HUES6 (cell line): ENCODE measurements at regions not wholly inside any gene's neighbourhood (a gene's known extent, or its start where the extent isn't known, plus 50 kb on each side); places are given as distances from the start of the nearest gene placed in this dataset.

Experiments
- H3K27ac ChIP-seq: 2 replicates; pipeline ENCODE4 v1.7.0; 2013; ENCODE audit warnings: low read depth, mild to moderate bottlenecking, low read length, inconsistent platforms
- H3K27me3 ChIP-seq: 2 replicates; pipeline ENCODE4 v1.6.1; 2013; ENCODE audit warnings: low read length; ENCODE audit not compliant: control insufficient read depth, insufficient read depth
- H3K36me3 ChIP-seq: 2 replicates; pipeline ENCODE4 v1.6.1; 2013; ENCODE audit warnings: low read length; ENCODE audit not compliant: control insufficient read depth, insufficient read depth
- H3K4me1 ChIP-seq: 2 replicates; pipeline ENCODE4 v1.6.1; 2013; ENCODE audit warnings: low read length; ENCODE audit not compliant: control insufficient read depth, insufficient read depth
- H3K4me3 ChIP-seq: 2 replicates; pipeline ENCODE4 v1.5.1; 2013; ENCODE audit warnings: low read depth, low read length
- H3K9ac ChIP-seq: one replicate; pipeline ENCODE4 v1.6.1; 2013; ENCODE audit warnings: mild to moderate bottlenecking, low read length
- H3K9me3 ChIP-seq: 2 replicates; pipeline ENCODE4 v1.6.1; 2013; ENCODE audit warnings: low read depth, low read length; ENCODE audit not compliant: control insufficient read depth, insufficient read depth

DNA sequence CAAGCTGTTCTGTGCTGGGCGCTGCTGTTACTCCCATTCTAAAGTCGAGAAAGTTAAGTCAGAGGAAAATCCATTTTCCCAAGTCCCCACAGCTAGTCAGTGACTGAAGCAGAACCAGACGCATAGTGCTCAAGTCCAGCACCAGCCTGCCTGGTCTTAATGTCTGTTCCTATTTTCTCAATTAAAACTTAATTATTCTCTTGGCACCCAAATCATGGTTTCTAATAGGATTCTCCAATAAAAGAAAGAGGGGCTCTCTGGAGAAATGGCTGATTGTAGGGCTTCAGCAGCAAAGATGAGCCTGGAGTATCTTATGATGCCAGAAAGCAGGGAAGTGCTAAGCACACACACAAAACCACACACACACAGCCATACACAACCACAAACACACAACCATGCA, 531.0 kb upstream of the SALL3 start:
- H3K36me3 ChIP-seq, result no peaks in the 10 kb centered on the region
- no peak overlapping the region for H3K4me3 ChIP-seq
- H3K9ac ChIP-seq, result no peak overlapping the region
- H3K9me3 ChIP-seq, result no peaks in the 10 kb centered on the region
- no peak overlapping the region for H3K27ac ChIP-seq
- H3K4me1 ChIP-seq, result no peaks in the 10 kb centered on the region
- no peaks in the 10 kb centered on the region for H3K27me3 ChIP-seq

DNA sequence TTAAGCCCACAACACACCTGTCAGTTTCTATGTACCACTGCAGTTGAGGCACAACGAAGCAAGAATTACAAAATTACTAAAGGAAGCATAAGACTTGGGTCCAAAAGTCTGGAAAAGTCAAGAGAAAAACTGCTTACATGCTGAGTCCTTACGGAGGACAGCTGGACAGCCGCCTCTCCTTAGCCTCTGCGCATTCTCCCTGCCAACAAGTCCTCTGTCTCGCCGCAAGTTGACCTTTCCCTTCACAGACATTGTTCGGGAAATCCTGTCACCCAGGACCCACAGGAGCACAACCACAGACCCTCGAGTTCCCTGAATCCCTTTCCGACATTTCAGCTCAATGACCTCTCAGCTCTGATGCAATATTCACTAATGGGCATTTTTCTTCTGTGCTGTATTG, 525.4 kb upstream of the SALL3 start:
- Histone ChIP-seq H3K9ac (no peak overlapping the region), H3K27me3 (no peaks in the 10 kb centered on the region), H3K4me1 (no peaks in the 10 kb centered on the region), H3K9me3 (no peaks in the 10 kb centered on the region), H3K36me3 (no peaks in the 10 kb centered on the region), H3K4me3 (no peak overlapping the region), H3K27ac (no peak overlapping the region)

DNA sequence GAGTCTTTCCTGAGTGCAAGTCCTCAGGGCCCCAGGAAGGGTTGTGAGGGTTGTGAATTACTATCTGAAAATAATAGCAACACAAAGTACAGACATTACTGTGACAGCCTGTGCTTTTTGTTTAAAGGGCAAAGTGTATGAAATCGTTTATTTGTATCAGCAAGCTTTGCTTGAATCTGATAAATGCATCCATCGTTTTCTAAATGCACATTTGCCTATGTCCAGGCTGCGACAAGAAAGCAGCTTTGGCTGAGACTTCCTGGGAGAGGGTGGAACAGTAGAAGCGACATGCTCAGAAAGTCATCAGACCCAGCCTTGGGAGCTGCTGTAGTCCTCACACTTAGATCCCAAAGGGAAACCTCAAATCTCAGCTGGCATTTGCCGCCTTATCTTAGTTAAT, 524.2 kb upstream of the SALL3 start:
- Histone ChIP-seq H3K9me3 (no peaks in the 10 kb centered on the region), H3K27me3 (no peaks in the 10 kb centered on the region), H3K4me1 (no peaks in the 10 kb centered on the region), H3K9ac (no peak overlapping the region), H3K27ac (no peak overlapping the region), H3K4me3 (no peak overlapping the region), H3K36me3 (no peaks in the 10 kb centered on the region)

DNA sequence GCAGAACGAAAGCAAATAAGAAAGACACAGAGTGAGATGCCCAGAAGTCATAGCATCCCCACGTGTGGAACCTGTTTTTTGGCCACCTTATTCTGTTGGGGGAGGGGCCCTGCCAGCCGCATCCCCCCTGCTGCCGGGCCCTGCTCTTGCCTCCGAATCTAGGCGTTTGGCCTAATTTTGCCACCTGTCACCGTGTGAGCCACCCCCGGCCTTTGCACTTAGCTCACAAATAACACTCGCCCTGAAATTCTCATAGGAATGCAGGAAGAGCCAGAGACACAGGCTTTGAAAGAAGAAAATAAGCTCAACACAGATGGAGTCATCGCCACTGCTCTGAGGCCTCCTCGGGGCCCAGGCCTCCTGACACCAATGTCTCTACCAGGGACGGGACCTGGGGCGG, 522.6 kb upstream of the SALL3 start:
- H3K4me1 ChIP-seq, result no peaks in the 10 kb centered on the region
- no peaks in the 10 kb centered on the region for H3K36me3 ChIP-seq
- no peak overlapping the region for H3K9ac ChIP-seq
- no peak overlapping the region for H3K27ac ChIP-seq
- H3K4me3 ChIP-seq, result no peak overlapping the region
- no peaks in the 10 kb centered on the region for H3K9me3 ChIP-seq
- no peaks in the 10 kb centered on the region for H3K27me3 ChIP-seq

DNA sequence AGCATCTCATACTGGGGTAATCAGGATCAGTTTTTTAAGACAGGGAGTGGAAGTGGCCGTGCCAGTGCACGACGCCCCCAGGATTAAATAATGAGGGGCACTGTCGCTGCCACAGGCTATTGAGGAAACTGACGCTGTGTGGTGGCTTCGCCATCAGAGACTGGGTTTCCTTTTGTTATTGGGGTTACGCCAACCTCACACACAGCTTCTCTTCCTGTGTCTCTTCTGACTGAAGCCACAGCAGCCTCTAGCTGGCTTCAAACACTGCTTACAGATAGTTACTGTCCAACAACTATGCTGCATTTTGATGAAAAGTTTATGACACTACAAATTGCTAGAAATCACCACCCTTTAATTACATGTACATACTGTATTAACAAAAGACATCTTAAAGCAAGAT, 521.9 kb upstream of the SALL3 start:
- no peak overlapping the region for H3K27ac ChIP-seq
- H3K9me3 ChIP-seq, result no peaks in the 10 kb centered on the region
- no peak overlapping the region for H3K4me3 ChIP-seq
- no peak overlapping the region for H3K9ac ChIP-seq
- H3K36me3 ChIP-seq, result no peaks in the 10 kb centered on the region
- H3K4me1 ChIP-seq, result no peaks in the 10 kb centered on the region
- H3K27me3 ChIP-seq, result no peaks in the 10 kb centered on the region

DNA sequence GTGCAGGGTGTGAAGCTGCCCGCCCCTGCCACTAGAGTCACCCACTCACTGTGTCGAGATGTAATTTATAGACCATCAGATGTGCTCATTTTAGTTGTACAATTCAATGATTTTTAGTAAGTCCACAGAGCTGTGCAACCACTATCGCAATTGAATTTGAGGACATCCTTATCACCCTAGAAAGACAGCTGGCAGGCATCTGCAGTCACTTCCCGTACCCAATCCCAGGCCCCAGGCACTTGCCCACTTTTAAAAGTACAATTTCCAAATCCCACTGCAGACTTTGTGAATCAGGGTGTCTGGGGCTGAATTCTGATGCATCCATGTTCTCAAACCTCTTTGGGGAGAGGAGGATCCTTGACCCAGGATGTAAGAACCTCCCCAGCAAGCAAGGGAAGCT, 521.3 kb upstream of the SALL3 start:
- Histone ChIP-seq H3K9me3 (no peaks in the 10 kb centered on the region), H3K27me3 (no peaks in the 10 kb centered on the region), H3K27ac (no peak overlapping the region), H3K4me3 (no peak overlapping the region), H3K4me1 (no peaks in the 10 kb centered on the region), H3K9ac (no peak overlapping the region), H3K36me3 (no peaks in the 10 kb centered on the region)

DNA sequence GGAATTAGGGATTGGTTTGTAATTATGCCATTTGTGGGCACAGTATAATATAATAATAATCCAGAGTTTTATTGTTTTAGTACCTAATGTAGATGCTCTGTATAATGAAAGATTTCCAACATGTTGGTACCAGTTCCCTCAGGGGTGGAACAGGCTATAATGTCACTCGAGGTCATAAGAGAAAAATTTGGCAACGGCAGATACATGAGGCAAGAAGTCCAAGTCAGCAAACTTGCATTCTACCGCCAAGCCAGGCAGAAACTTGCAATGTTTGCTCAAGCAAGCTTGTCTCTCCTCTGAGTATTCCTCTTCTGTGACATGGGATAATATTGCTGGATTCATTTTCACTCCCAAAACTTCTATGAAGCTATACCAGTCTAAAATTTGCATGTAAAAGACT, 520.0 kb upstream of the SALL3 start:
- no peaks in the 10 kb centered on the region for H3K27me3 ChIP-seq
- H3K4me3 ChIP-seq, result no peak overlapping the region
- H3K9ac ChIP-seq, result no peak overlapping the region
- H3K27ac ChIP-seq, result no peak overlapping the region
- no peaks in the 10 kb centered on the region for H3K4me1 ChIP-seq
- no peaks in the 10 kb centered on the region for H3K36me3 ChIP-seq
- H3K9me3 ChIP-seq, result no peaks in the 10 kb centered on the region

DNA sequence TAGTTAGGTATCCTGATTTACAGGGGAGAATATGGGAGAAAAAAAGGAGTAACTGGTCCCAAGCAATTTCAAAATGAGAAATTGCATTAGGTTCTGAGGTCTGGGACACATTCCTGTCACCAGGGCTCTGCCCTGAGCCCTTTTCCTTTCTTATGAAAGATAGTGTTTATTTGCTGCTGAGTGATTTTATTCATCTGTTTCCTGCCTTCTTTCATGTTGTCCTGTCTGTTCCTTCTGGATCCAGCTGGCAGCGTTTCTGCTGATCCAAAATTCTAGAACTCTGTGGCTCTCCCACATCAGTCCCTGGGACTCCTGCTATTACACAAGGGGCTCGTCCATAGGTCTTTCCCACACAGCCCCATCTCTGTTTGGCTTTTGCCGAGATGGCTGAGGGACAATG, 519.1 kb upstream of the SALL3 start:
- no peaks in the 10 kb centered on the region for H3K4me1 ChIP-seq
- H3K36me3 ChIP-seq, result no peaks in the 10 kb centered on the region
- H3K27ac ChIP-seq, result no peak overlapping the region
- H3K9ac ChIP-seq, result no peak overlapping the region
- H3K9me3 ChIP-seq, result no peaks in the 10 kb centered on the region
- H3K27me3 ChIP-seq, result no peaks in the 10 kb centered on the region
- H3K4me3 ChIP-seq, result no peak overlapping the region

DNA sequence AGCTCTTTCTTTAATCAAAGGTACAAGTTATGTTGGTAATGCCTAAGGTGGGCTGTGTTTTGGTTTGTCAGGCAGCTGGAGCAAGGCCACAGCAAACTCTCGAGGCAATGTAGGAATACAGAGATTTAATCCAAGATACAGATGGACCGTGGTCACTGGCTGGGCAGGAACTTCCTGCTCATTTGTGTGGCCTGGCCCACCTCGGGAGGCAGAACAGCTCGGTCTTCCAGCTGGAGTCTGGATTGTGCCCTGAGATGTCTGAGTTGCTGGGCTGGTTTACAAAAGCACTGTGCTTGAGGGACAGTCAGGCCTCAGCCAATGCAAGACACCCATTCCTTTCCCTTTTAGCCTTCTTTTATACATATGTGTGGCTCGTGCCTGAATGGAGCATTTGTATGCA, 506.1 kb upstream of the SALL3 start:
- H3K9ac ChIP-seq, result no peak overlapping the region
- no peaks in the 10 kb centered on the region for H3K36me3 ChIP-seq
- no peak overlapping the region for H3K27ac ChIP-seq
- no peak overlapping the region for H3K4me3 ChIP-seq
- no peaks in the 10 kb centered on the region for H3K27me3 ChIP-seq
- H3K4me1 ChIP-seq, result peaks cover 6% of the 10 kb centered on the region
- no peaks in the 10 kb centered on the region; the same call in 1 of the 2 replicates for H3K9me3 ChIP-seq

DNA sequence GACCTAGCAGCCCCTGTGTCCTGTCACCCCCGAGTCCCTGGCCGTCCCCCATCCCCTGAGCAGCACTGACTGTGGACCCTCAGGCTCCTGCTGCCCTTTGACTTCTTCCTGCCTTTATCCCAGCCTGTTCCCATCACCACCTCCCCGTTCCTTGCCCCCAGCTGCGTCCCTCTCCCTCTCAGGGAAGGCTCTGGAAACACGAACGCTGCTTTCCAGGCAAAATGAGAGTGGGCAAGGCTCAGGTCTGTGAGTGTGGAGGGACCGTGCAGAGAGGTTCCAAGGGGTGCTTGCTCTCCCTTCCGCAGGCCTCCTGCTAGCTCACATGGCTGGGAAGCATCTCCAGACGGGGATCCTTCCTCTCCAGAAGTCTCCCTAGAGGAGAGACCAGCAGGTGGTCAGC, 501.8 kb upstream of the SALL3 start:
- H3K4me3 ChIP-seq, result no peak overlapping the region
- no peak overlapping the region for H3K27ac ChIP-seq
- H3K4me1 ChIP-seq, result no peaks in the 10 kb centered on the region
- no peaks in the 10 kb centered on the region; the same call in 1 of the 2 replicates for H3K9me3 ChIP-seq
- no peak overlapping the region for H3K9ac ChIP-seq
- H3K27me3 ChIP-seq, result no peaks in the 10 kb centered on the region
- H3K36me3 ChIP-seq, result no peaks in the 10 kb centered on the region

DNA sequence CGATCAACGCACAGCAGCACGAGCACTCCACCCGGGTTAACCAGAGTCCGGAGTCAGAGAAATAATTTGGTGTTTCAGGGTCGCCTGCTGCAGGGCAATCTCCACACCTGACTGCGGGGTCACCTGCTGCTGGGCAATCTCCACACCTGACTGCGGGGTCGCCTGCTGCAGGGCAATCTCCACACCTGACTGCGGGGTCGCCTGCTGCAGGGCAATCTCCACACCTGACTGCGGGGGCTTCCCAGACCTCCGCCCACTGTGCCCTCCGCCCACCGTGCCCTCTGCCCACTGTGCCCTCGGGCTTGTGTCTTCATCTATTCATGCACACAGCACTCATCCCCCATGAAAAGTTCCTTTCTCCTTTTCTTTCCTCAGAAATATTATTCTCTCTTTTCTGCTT, 500.2 kb upstream of the SALL3 start:
- Histone ChIP-seq H3K9ac (no peak overlapping the region), H3K9me3 (no peaks in the 10 kb centered on the region; the same call in 1 of the 2 replicates), H3K4me3 (no peak overlapping the region), H3K27ac (no peak overlapping the region), H3K4me1 (no peaks in the 10 kb centered on the region), H3K27me3 (no peaks in the 10 kb centered on the region), H3K36me3 (no peaks in the 10 kb centered on the region)
